ENCODE measurements at regions not wholly inside any gene's neighbourhood (a gene's known extent, or its start where the extent isn't known, plus 50 kb on each side); places are given as distances from the start of the nearest gene placed in this dataset.

- TF ChIP-seq, protein P1, sequence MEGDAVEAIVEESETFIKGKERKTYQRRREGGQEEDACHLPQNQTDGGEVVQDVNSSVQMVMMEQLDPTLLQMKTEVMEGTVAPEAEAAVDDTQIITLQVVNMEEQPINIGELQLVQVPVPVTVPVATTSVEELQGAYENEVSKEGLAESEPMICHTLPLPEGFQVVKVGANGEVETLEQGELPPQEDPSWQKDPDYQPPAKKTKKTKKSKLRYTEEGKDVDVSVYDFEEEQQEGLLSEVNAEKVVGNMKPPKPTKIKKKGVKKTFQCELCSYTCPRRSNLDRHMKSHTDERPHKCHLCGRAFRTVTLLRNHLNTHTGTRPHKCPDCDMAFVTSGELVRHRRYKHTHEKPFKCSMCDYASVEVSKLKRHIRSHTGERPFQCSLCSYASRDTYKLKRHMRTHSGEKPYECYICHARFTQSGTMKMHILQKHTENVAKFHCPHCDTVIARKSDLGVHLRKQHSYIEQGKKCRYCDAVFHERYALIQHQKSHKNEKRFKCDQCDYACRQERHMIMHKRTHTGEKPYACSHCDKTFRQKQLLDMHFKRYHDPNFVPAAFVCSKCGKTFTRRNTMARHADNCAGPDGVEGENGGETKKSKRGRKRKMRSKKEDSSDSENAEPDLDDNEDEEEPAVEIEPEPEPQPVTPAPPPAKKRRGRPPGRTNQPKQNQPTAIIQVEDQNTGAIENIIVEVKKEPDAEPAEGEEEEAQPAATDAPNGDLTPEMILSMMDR (IDR thresholded peaks at IDR 0.05) = no peak
- no peak for TF ChIP-seq POLR2A (IDR thresholded peaks at IDR 0.05)
These were observed 270.9 kb downstream of the C12orf50 start for GRCh38 chr12:87758271-87758670.
